Endothelial cell of umbilical vein (primary cell): ENCODE measurements at regions not wholly inside any gene's neighbourhood (a gene's known extent, or its start where the extent isn't known, plus 50 kb on each side); places are given as distances from the start of the nearest gene placed in this dataset.

Experiments
- BruUV-seq: library from RNA; stranded (reverse); fragments of 400-500 nt; replicated peaks from 2 replicates; lab custom pipeline; 2021; lab: Mats Ljungman, UMichigan
- CTCF ChIA-PET: fragments of 300-600, 350-600 bp; sonication (Branson Sonifier 250); formaldehyde crosslinking; loops from one replicate; lab custom pipeline; 2021; ENCODE audit warnings: antibody characterized with exemption, inconsistent platforms; lab: Charles Lee
- POLR2A ChIA-PET: fragments of 300-600, 350-600 bp; sonication (Branson Sonifier 250); formaldehyde crosslinking; loops from one replicate; lab custom pipeline; 2021; ENCODE audit warnings: antibody characterized with exemption, inconsistent platforms; lab: Charles Lee
- DNase-seq: peaks from one replicate; pipeline ENCODE4 v3.0.0-alpha.2; 2011; ENCODE audit warnings: low read depth, low spot score
- FAIRE-seq: peaks from 2 replicates; lab custom pipeline; 2011; peaks lifted over from hg19 to GRCh38; lab: Jason Lieb, UNC
- H2AFZ ChIP-seq: 2 replicates; pipeline ENCODE4 v1.6.0; 2012; ENCODE audit warnings: low read depth, low read length, control low read depth, inconsistent platforms
- H3K27ac ChIP-seq: 2 replicates; pipeline ENCODE4 v1.5.1; 2011; ENCODE audit warnings: low read depth, mild to moderate bottlenecking, control low read depth, low read length, moderate library complexity; ENCODE audit not compliant: insufficient read depth
- H3K27me3 ChIP-seq, 2 experiments: 2 replicates each; pipeline versions ENCODE4 v1.6.0 to v1.6.1; 2011; ENCODE audit warnings: low read length in 2 of 2, mixed read lengths in 1 of 2; ENCODE audit not compliant: control insufficient read depth in 2 of 2, insufficient read depth in 2 of 2
- H3K36me3 ChIP-seq, 2 experiments: 2 replicates in 1 of 2; 3 replicates in 1 of 2; pipeline ENCODE4 v1.5.1; 2011; ENCODE audit warnings: low read length in 2 of 2, mild to moderate bottlenecking in 1 of 2, moderate library complexity in 1 of 2; ENCODE audit not compliant: control insufficient read depth in 2 of 2, insufficient read depth in 2 of 2; ENCODE audit errors: extremely low read depth in 1 of 2
- H3K4me1 ChIP-seq: 3 replicates; pipeline ENCODE4 v1.5.1; 2011; ENCODE audit warnings: mild to moderate bottlenecking, low read length; ENCODE audit not compliant: control insufficient read depth, insufficient read depth; ENCODE audit errors: extremely low read depth
- H3K4me2 ChIP-seq: 2 replicates; pipeline ENCODE4 v1.6.1; 2011; ENCODE audit warnings: low read length, control low read depth, mixed read lengths; ENCODE audit not compliant: insufficient read depth
- H3K4me3 ChIP-seq, 3 experiments: fragments of 200-600 bp in 1 of 3; sonication (generic), shearing (Covaris generic) in 1 of 3; replicated peaks in 1 of 3; 2 replicates each; pipeline ENCODE4 v1.5.1; 2011 to 2016; ENCODE audit warnings: control low read depth in 3 of 3, low read length in 3 of 3, mild to moderate bottlenecking in 2 of 3, inconsistent platforms in 1 of 3, low read depth in 1 of 3, moderate library complexity in 1 of 3; ENCODE audit not compliant: insufficient read depth in 1 of 3
- H3K79me2 ChIP-seq: 2 replicates; pipeline ENCODE4 v1.6.0; 2012; ENCODE audit warnings: low read length, inconsistent platforms; ENCODE audit not compliant: control insufficient read depth, insufficient read depth
- H3K9ac ChIP-seq: replicated peaks from 2 replicates; pipeline ENCODE3; 2011; ENCODE audit warnings: low read length, control low read depth; ENCODE audit not compliant: insufficient read depth; ENCODE audit errors: extremely low read depth
- H3K9me1 ChIP-seq: replicated peaks from 3 replicates; pipeline ENCODE4 v1.6.0; 2011; ENCODE audit warnings: mild to moderate bottlenecking, low read length; ENCODE audit not compliant: control insufficient read depth, insufficient read depth; ENCODE audit errors: extremely low read depth
- H3K9me3 ChIP-seq: replicated peaks from 2 replicates; pipeline ENCODE4 v1.5.1; 2012; ENCODE audit warnings: low read length, inconsistent platforms; ENCODE audit not compliant: control insufficient read depth, insufficient read depth
- H4K20me1 ChIP-seq: replicated peaks from 2 replicates; pipeline ENCODE3; 2011; ENCODE audit warnings: mild to moderate bottlenecking, low read length; ENCODE audit not compliant: control insufficient read depth, insufficient read depth; ENCODE audit errors: extremely low read depth
- EZH2 ChIP-seq: IDR thresholded peaks from 2 replicates; pipeline ENCODE4 v1.6.1; 2012; ENCODE audit warnings: borderline replicate concordance, low read depth, mild to moderate bottlenecking, moderate library complexity, low read length, inconsistent platforms; ENCODE audit not compliant: severe bottlenecking
- FOS ChIP-seq: IDR thresholded peaks from 2 replicates; pipeline ENCODE4 v1.6.1; 2011; ENCODE audit warnings: mild to moderate bottlenecking, low read length, moderate library complexity, borderline replicate concordance; ENCODE audit not compliant: insufficient read depth
- GATA2 ChIP-seq: IDR thresholded peaks from 2 replicates; pipeline ENCODE4 v1.7.0; 2011; ENCODE audit warnings: low read depth, mild to moderate bottlenecking, moderate library complexity, mixed read lengths, low read length; ENCODE audit not compliant: insufficient read length, insufficient read depth
- JUN ChIP-seq: IDR thresholded peaks from 2 replicates; pipeline ENCODE4 v1.6.1; 2011; ENCODE audit warnings: borderline replicate concordance, low read depth; ENCODE audit not compliant: insufficient read length, insufficient read depth
- MYC ChIP-seq: IDR thresholded peaks from one replicate; pipeline ENCODE4 v1.6.1; 2011; ENCODE audit warnings: mild to moderate bottlenecking, low read depth, low read length
- POLR2A ChIP-seq: IDR thresholded peaks from 2 replicates; pipeline ENCODE4 v1.6.1; 2012; ENCODE audit warnings: low read depth, mild to moderate bottlenecking, control low read depth, low read length
- POLR2AphosphoS5 ChIP-seq: IDR thresholded peaks from 2 replicates; pipeline ENCODE4 v1.6.1; 2012; ENCODE audit warnings: low read depth, mild to moderate bottlenecking, control low read depth, low read length, moderate library complexity; ENCODE audit not compliant: insufficient read depth
- dilution Hi-C: fragments of 300-500 bp; cut with MboI; formaldehyde crosslinking; loops from one replicate; pipeline ENCODE4 v1.15.0; 2019; ENCODE audit warnings: low sequenced_read_pairs; ENCODE audit not compliant: extremely low pct_ligation_motif_present
- intact Hi-C: fragments of 100-400 bp; cut with micrococcal nuclease; formaldehyde crosslinking; loops from one replicate; pipeline ENCODE4 v1.10.0; 2022
- TF ChIP-seq, protein P1 (sequence below): IDR thresholded peaks from 2 replicates; pipeline ENCODE4 v1.6.1; 2011; ENCODE audit not compliant: insufficient read depth, insufficient read length
- TF ChIP-seq, protein P2 (sequence below), 2 donors: IDR thresholded peaks; 1 replicate in 1 of 2; 2 replicates in 1 of 2; pipeline ENCODE4 v1.5.1; 2011; ENCODE audit warnings: low read length in 2 of 2, mild to moderate bottlenecking in 2 of 2, moderate library complexity in 2 of 2, control low read depth in 1 of 2, inconsistent platforms in 1 of 2, low read depth in 1 of 2; ENCODE audit not compliant: insufficient read depth in 1 of 2; ENCODE audit errors: extremely low read depth in 1 of 2

DNA sequence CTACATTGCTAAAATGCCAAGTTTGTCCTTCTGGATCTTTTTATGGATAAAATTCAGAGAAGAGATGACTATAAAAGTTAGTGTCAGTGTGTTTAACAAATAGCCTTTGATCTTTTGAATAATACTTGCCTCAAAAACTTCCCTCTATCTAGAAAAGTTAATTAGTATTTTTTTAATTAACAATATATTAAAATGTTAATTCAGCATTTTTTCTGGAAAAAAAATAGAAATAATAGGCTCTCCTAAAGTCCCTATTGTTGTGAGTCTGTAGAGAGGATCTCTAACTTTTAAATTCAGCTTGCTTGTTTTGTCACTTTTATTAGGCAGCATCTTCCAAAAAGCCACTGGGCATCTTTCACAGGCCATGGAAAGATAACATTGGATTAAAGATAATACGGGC, 435.2 kb upstream of the RASGEF1B start:
- POLR2A ChIA-PET: no interaction called here
- CTCF ChIA-PET: interaction anchor here (0.8 kb wide), 1 partner anchor 12 kb away, joined by 3 read pairs; no protein-coding TSS in a partner anchor
- TF ChIP-seq GATA2 (no peak), EZH2 (no peak), JUN (no peak), FOS (no peak), MYC (no peak), POLR2AphosphoS5 (no peak), POLR2A (no peak)
- TF ChIP-seq, protein P1, sequence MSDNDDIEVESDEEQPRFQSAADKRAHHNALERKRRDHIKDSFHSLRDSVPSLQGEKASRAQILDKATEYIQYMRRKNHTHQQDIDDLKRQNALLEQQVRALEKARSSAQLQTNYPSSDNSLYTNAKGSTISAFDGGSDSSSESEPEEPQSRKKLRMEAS: no peak
- TF ChIP-seq, protein P2, sequence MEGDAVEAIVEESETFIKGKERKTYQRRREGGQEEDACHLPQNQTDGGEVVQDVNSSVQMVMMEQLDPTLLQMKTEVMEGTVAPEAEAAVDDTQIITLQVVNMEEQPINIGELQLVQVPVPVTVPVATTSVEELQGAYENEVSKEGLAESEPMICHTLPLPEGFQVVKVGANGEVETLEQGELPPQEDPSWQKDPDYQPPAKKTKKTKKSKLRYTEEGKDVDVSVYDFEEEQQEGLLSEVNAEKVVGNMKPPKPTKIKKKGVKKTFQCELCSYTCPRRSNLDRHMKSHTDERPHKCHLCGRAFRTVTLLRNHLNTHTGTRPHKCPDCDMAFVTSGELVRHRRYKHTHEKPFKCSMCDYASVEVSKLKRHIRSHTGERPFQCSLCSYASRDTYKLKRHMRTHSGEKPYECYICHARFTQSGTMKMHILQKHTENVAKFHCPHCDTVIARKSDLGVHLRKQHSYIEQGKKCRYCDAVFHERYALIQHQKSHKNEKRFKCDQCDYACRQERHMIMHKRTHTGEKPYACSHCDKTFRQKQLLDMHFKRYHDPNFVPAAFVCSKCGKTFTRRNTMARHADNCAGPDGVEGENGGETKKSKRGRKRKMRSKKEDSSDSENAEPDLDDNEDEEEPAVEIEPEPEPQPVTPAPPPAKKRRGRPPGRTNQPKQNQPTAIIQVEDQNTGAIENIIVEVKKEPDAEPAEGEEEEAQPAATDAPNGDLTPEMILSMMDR (IDR thresholded peaks at IDR 0.05; ENCODE audit: extremely low read depth in 1 of 2, insufficient read depth in 1 of 2, low read depth in 1 of 2, low read length in 2 of 2): no peak
- H2AFZ ChIP-seq: no peak overlapping the region
- no peaks in the 10 kb centered on the region for H4K20me1 ChIP-seq
- dilution Hi-C loops: no loop called here
- intact Hi-C loops: no loop called here
- H3K36me3 ChIP-seq: no peaks in the 10 kb centered on the region
- H3K27ac ChIP-seq: no peak overlapping the region
- BruUV-seq: no TSS peak
- no peaks in the 10 kb centered on the region for H3K27me3 ChIP-seq
- H3K9me1 ChIP-seq: no peaks in the 10 kb centered on the region
- H3K9me3 ChIP-seq: no peaks in the 10 kb centered on the region
- H3K4me2 ChIP-seq: no peak overlapping the region
- no peak overlapping the region for H3K4me3 ChIP-seq
- no peak for FAIRE-seq
- no peaks in the 10 kb centered on the region for H3K4me1 ChIP-seq
- no peak for DNase-seq
- H3K9ac ChIP-seq: no peak overlapping the region
- H3K79me2 ChIP-seq: no peaks in the 10 kb centered on the region
